ENCODE measurements at regions not wholly inside any gene's neighbourhood (a gene's known extent, or its start where the extent isn't known, plus 50 kb on each side); places are given as distances from the start of the nearest gene placed in this dataset.

GRCh38 chr1:234675006-234675405, 65.0 kb upstream of the IRF2BP2 start:
- 98% methylated on average over 4 of the region's 4 CpGs for WGBS (ENCODE audit: insufficient coverage)
- ChIA-PET POLR2A (no interaction called here), CTCF (no interaction called here)
- no peak overlapping the region for H2AFZ ChIP-seq (ENCODE audit: insufficient read depth, low read depth, low read length, poor library complexity, severe bottlenecking)
- TF ChIP-seq EZH2 (IDR thresholded peaks at IDR 0.05; ENCODE audit: borderline replicate concordance, insufficient read depth, low read depth, low read length, poor library complexity, severe bottlenecking) (no peak), CTCF (IDR thresholded peaks at IDR 0.05) (no peak)
- H3K27ac ChIP-seq (ENCODE audit: low read length in 2 of 2), result no peak overlapping the region
- H3K9ac ChIP-seq (ENCODE audit: low read length), result no peak overlapping the region
- peaks cover 7 to 8% of the 10 kb centered on the region in 2 donors for H3K4me1 ChIP-seq (ENCODE audit: control insufficient read depth in 2 of 2, insufficient read depth in 2 of 2, low read length in 2 of 2)
- Mint-ChIP-seq H3K9me3 (ENCODE audit: insufficient read depth) (no peaks in the 10 kb centered on the region), H3K4me3 (no peak overlapping the region), H3K27ac (no peak overlapping the region), H3K27me3 (no peaks in the 10 kb centered on the region), H3K4me1 (peaks cover 17% of the 10 kb centered on the region)
- no peaks in the 10 kb centered on the region for H3K27me3 ChIP-seq (replicated peaks in 1 of 4; ENCODE audit: control extremely low read depth in 1 of 4, control insufficient read depth in 3 of 4, insufficient read depth in 4 of 4, low read length in 3 of 4)
- intact Hi-C loops (cut with micrococcal nuclease), result loop anchor here (5.0 kb wide), 1 partner anchor 97 kb away; no protein-coding TSS in a partner anchor
- no peaks in the 10 kb centered on the region for H3K36me3 ChIP-seq (replicated peaks in 1 of 2; ENCODE audit: control extremely low read depth in 1 of 2, control insufficient read depth in 1 of 2, extremely low read depth in 1 of 2, insufficient read depth in 2 of 2, low read length in 1 of 2)
- H3K79me2 ChIP-seq (ENCODE audit: control insufficient read depth, insufficient read depth, low read length), result no peaks in the 10 kb centered on the region
- DNase-seq (no peak), ATAC-seq (ENCODE audit: low read depth) (no peak)
- H3K9me3 ChIP-seq (ENCODE audit: control extremely low read depth in 1 of 3, control insufficient read depth in 2 of 3, insufficient read depth in 1 of 3, low read length in 2 of 3), result no peaks in the 10 kb centered on the region
- H3K4me3 ChIP-seq (ENCODE audit: control extremely low read depth in 1 of 5, extremely low read depth in 1 of 5, insufficient read depth in 1 of 5, low read depth in 2 of 5, low read length in 4 of 5), result no peak overlapping the region
- H3K4me2 ChIP-seq (replicated peaks; ENCODE audit: low read depth, low read length, poor library complexity, severe bottlenecking), result no peak overlapping the region
- no peaks in the 10 kb centered on the region for H4K20me1 ChIP-seq (ENCODE audit: control insufficient read depth, insufficient read depth, low read length, poor library complexity, severe bottlenecking)

GRCh38 chr1:234674218-234674815, 64.3 kb upstream of the IRF2BP2 start:
- no peak for TF ChIP-seq EZH2 (IDR thresholded peaks at IDR 0.05; ENCODE audit: borderline replicate concordance, insufficient read depth, low read depth, low read length, poor library complexity, severe bottlenecking)
- no peak for TF ChIP-seq CTCF (IDR thresholded peaks at IDR 0.05)
- no peak overlapping the region for H3K4me3 Mint-ChIP-seq

More at GRCh38 chr1:234674218-234674815, 64.3 kb upstream of the IRF2BP2 start:
- DNase-seq (no peak), ATAC-seq (ENCODE audit: low read depth) (no peak)
- intact Hi-C loops (cut with micrococcal nuclease), result no loop called here
- no peak overlapping the region for H3K27ac ChIP-seq (ENCODE audit: low read length in 2 of 2)
- 95% methylated on average over 4 of the region's 4 CpGs for WGBS (ENCODE audit: insufficient coverage)
- H3K9ac ChIP-seq (ENCODE audit: low read length), result no peak overlapping the region
- H3K36me3 ChIP-seq (replicated peaks in 1 of 2; ENCODE audit: control extremely low read depth in 1 of 2, control insufficient read depth in 1 of 2, extremely low read depth in 1 of 2, insufficient read depth in 2 of 2, low read length in 1 of 2), result no peaks in the 10 kb centered on the region
- H3K4me1 ChIP-seq (ENCODE audit: control insufficient read depth in 2 of 2, insufficient read depth in 2 of 2, low read length in 2 of 2), result peaks cover 7 to 8% of the 10 kb centered on the region in 2 donors
- Mint-ChIP-seq H3K27ac (no peak overlapping the region), H3K9me3 (ENCODE audit: insufficient read depth) (no peaks in the 10 kb centered on the region), H3K4me1 (peaks cover 17% of the 10 kb centered on the region), H3K27me3 (no peaks in the 10 kb centered on the region)
- H2AFZ ChIP-seq (ENCODE audit: insufficient read depth, low read depth, low read length, poor library complexity, severe bottlenecking), result no peak overlapping the region
- no peaks in the 10 kb centered on the region for H3K9me3 ChIP-seq (ENCODE audit: control extremely low read depth in 1 of 3, control insufficient read depth in 2 of 3, insufficient read depth in 1 of 3, low read length in 2 of 3)
- no peak overlapping the region for H3K4me2 ChIP-seq (replicated peaks; ENCODE audit: low read depth, low read length, poor library complexity, severe bottlenecking)
- no peaks in the 10 kb centered on the region for H4K20me1 ChIP-seq (ENCODE audit: control insufficient read depth, insufficient read depth, low read length, poor library complexity, severe bottlenecking)
- H3K4me3 ChIP-seq (ENCODE audit: control extremely low read depth in 1 of 5, extremely low read depth in 1 of 5, insufficient read depth in 1 of 5, low read depth in 2 of 5, low read length in 4 of 5), result no peak overlapping the region
- H3K27me3 ChIP-seq (replicated peaks in 1 of 4; ENCODE audit: control extremely low read depth in 1 of 4, control insufficient read depth in 3 of 4, insufficient read depth in 4 of 4, low read length in 3 of 4), result no peaks in the 10 kb centered on the region
- ChIA-PET POLR2A (no interaction called here), CTCF (no interaction called here)
- H3K79me2 ChIP-seq (ENCODE audit: control insufficient read depth, insufficient read depth, low read length), result no peaks in the 10 kb centered on the region
